BJ (cell line): ENCODE measurements at regions not wholly inside any gene's neighbourhood (a gene's known extent, or its start where the extent isn't known, plus 50 kb on each side); places are given as distances from the start of the nearest gene placed in this dataset.

Experiments used
- CTCF ChIA-PET: fragments of 350-600 bp; formaldehyde crosslinking; extraction: SDS; loops from one replicate; lab custom pipeline; 2021; ENCODE audit warnings: antibody characterized with exemption, inconsistent platforms; lab: Yijun Ruan, JAX
- POLR2A ChIA-PET: fragments of 300-600 bp; sonication (Branson Sonifier 250); formaldehyde crosslinking; extraction: SDS; loops from one replicate; lab custom pipeline; 2021; ENCODE audit warnings: antibody characterized with exemption; lab: Charles Lee
- DNase-seq: peaks from one replicate; pipeline ENCODE4 v3.0.0-alpha.2; 2011; ENCODE audit warnings: low read depth
- H3K27me3 ChIP-seq: 2 replicates; pipeline ENCODE4 v1.6.0; 2011; ENCODE audit warnings: low read length; ENCODE audit not compliant: control insufficient read depth, insufficient read depth
- H3K36me3 ChIP-seq: 2 replicates; pipeline ENCODE4 v1.5.1; 2011; ENCODE audit warnings: low read length; ENCODE audit not compliant: control insufficient read depth, insufficient read depth
- H3K4me3 ChIP-seq: 2 replicates; pipeline ENCODE4 v1.5.1; 2011; ENCODE audit warnings: low read depth, mild to moderate bottlenecking, control low read depth, low read length
- TF ChIP-seq, protein P1 (sequence below): IDR thresholded peaks from 2 replicates; pipeline ENCODE4 v1.5.1; 2011; ENCODE audit warnings: low read depth, mild to moderate bottlenecking, control low read depth, inconsistent platforms, low read length, moderate library complexity; ENCODE audit not compliant: insufficient read depth

GRCh38 chr1:23615852-23616251 lies 56.6 kb upstream of the ID3 start:
- TF ChIP-seq, protein P1, sequence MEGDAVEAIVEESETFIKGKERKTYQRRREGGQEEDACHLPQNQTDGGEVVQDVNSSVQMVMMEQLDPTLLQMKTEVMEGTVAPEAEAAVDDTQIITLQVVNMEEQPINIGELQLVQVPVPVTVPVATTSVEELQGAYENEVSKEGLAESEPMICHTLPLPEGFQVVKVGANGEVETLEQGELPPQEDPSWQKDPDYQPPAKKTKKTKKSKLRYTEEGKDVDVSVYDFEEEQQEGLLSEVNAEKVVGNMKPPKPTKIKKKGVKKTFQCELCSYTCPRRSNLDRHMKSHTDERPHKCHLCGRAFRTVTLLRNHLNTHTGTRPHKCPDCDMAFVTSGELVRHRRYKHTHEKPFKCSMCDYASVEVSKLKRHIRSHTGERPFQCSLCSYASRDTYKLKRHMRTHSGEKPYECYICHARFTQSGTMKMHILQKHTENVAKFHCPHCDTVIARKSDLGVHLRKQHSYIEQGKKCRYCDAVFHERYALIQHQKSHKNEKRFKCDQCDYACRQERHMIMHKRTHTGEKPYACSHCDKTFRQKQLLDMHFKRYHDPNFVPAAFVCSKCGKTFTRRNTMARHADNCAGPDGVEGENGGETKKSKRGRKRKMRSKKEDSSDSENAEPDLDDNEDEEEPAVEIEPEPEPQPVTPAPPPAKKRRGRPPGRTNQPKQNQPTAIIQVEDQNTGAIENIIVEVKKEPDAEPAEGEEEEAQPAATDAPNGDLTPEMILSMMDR, result no peak
- POLR2A ChIA-PET, result no interaction called here
- Histone ChIP-seq H3K36me3 (no peaks in the 10 kb centered on the region), H3K27me3 (peaks cover 15% of the 10 kb centered on the region), H3K4me3 (no peak overlapping the region)
- CTCF ChIA-PET, result no interaction called here
- DNase-seq, result no peak

DNA sequence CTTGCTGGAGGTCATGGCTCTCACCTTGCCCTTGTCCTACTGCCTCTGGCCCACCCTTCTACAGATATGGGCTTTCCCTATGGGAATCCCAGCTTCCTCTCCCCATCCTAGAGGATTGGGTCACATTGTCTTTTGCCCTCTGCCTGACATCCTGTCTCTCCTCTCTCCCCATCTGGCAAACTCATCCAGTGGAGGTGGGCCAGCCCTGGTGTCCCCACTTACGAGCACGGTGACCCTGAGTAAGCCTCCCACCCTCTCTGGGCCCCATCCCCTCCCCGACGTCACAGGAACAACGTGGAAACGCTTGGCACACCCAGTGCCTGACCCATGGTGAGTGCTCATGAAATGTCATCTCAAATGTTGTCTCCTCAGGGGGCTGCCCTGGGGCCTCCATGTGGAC lies 56.1 kb upstream of the ID3 start:
- no peak for DNase-seq
- Histone ChIP-seq H3K4me3 (no peak overlapping the region), H3K36me3 (no peaks in the 10 kb centered on the region), H3K27me3 (peaks cover 14% of the 10 kb centered on the region)
- ChIA-PET CTCF (no interaction called here), POLR2A (no interaction called here)
- TF ChIP-seq, protein P1, result no peak

- Histone ChIP-seq H3K4me3 (no peak overlapping the region), H3K36me3 (no peaks in the 10 kb centered on the region), H3K27me3 (peaks cover 6% of the 10 kb centered on the region)
- ChIA-PET POLR2A (interaction anchor here (0.6 kb wide), 1 partner anchor 37 kb away, joined by 7 read pairs; no protein-coding TSS in a partner anchor), CTCF (interaction anchor here (1.8 kb wide), 1 partner anchor 21 kb away, joined by 10 read pairs; no protein-coding TSS in a partner anchor)
- DNase-seq, result no peak
- TF ChIP-seq, protein P1, result no peak
Measured at GRCh38 chr1:23614032-23614660, 54.8 kb upstream of the ID3 start.

- POLR2A ChIA-PET, result interaction anchor here (0.6 kb wide), 1 partner anchor 37 kb away, joined by 7 read pairs; no protein-coding TSS in a partner anchor
- Histone ChIP-seq H3K27me3 (peaks cover 2% of the 10 kb centered on the region; the same call in 1 of the 2 replicates), H3K36me3 (no peaks in the 10 kb centered on the region), H3K4me3 (no peak overlapping the region)
- TF ChIP-seq, protein P1, result no peak
- CTCF ChIA-PET, result interaction anchor here (1.8 kb wide), 1 partner anchor 21 kb away, joined by 10 read pairs; no protein-coding TSS in a partner anchor
- DNase-seq, result no peak
Measured at GRCh38 chr1:23613191-23614031, 54.1 kb upstream of the ID3 start.
